NB4 (cell line): ENCODE measurements at regions not wholly inside any gene's neighbourhood (a gene's known extent, or its start where the extent isn't known, plus 50 kb on each side); places are given as distances from the start of the nearest gene placed in this dataset.
"Not testable (repeated sequence)": the region's sequence is repeated elsewhere in the genome, so short reads cannot be mapped to it uniquely, and the experiment has no call there.

Experiments
- DNase-seq: peaks from one replicate; pipeline ENCODE4 v3.0.0; 2010; ENCODE audit warnings: low read depth
- H3K4me3 ChIP-seq: one replicate; pipeline ENCODE4 v1.5.1; 2011; ENCODE audit warnings: mild to moderate bottlenecking, low read depth, low read length, moderate library complexity
- CTCF ChIP-seq: IDR thresholded peaks from one replicate; pipeline ENCODE4 v1.5.1; 2012; ENCODE audit warnings: low read depth, low read length
- MAX ChIP-seq: IDR thresholded peaks from 2 replicates; pipeline ENCODE4 v1.6.1; 2011; ENCODE audit warnings: low read depth, low read length
- MYC ChIP-seq: IDR thresholded peaks from 2 replicates; pipeline ENCODE4 v1.6.1; 2011; ENCODE audit warnings: low read depth, low read length
- POLR2A ChIP-seq: IDR thresholded peaks from 2 replicates; pipeline ENCODE4 v1.6.1; 2011; ENCODE audit warnings: mild to moderate bottlenecking; ENCODE audit not compliant: insufficient read length; ENCODE audit errors: extremely low read depth

GRCh38 chr12:20077618-20078017 is 290.7 kb upstream of the PDE3A start:
- TF ChIP-seq CTCF (no peak), POLR2A (no peak), MYC (no peak), MAX (no peak)
- no peak for DNase-seq
- H3K4me3 ChIP-seq = no peak overlapping the region

- DNase-seq = no peak
- H3K4me3 ChIP-seq = no peak overlapping the region
- no peak for TF ChIP-seq CTCF
- TF ChIP-seq MYC = no peak
- TF ChIP-seq POLR2A = no peak
- no peak for TF ChIP-seq MAX
Observed at GRCh38 chr12:20089077-20089476, 279.3 kb upstream of the PDE3A start.

- not testable (repeated sequence) for H3K4me3 ChIP-seq, DNase-seq
Observed at GRCh38 chr12:20093190-20093810, 275.0 kb upstream of the PDE3A start.

- no peak overlapping the region for H3K4me3 ChIP-seq
- TF ChIP-seq CTCF = no peak
- no peak for TF ChIP-seq MAX
- no peak for TF ChIP-seq POLR2A
- no peak for TF ChIP-seq MYC
- DNase-seq = no peak
Observed at GRCh38 chr12:20096430-20096829, 271.9 kb upstream of the PDE3A start.

GRCh38 chr12:20097626-20098025 is 270.7 kb upstream of the PDE3A start:
- H3K4me3 ChIP-seq = no peak overlapping the region
- TF ChIP-seq MAX = no peak
- TF ChIP-seq CTCF = no peak
- no peak for TF ChIP-seq POLR2A
- TF ChIP-seq MYC = no peak
- no peak for DNase-seq

- TF ChIP-seq POLR2A = no peak
- no peak for TF ChIP-seq MYC
- no peak for TF ChIP-seq MAX
- TF ChIP-seq CTCF = no peak
- no peak overlapping the region for H3K4me3 ChIP-seq
- no peak for DNase-seq
Observed at GRCh38 chr12:20099395-20100183, 268.7 kb upstream of the PDE3A start.
